ENCODE measurements at regions not wholly inside any gene's neighbourhood (a gene's known extent, or its start where the extent isn't known, plus 50 kb on each side); places are given as distances from the start of the nearest gene placed in this dataset.

DNA sequence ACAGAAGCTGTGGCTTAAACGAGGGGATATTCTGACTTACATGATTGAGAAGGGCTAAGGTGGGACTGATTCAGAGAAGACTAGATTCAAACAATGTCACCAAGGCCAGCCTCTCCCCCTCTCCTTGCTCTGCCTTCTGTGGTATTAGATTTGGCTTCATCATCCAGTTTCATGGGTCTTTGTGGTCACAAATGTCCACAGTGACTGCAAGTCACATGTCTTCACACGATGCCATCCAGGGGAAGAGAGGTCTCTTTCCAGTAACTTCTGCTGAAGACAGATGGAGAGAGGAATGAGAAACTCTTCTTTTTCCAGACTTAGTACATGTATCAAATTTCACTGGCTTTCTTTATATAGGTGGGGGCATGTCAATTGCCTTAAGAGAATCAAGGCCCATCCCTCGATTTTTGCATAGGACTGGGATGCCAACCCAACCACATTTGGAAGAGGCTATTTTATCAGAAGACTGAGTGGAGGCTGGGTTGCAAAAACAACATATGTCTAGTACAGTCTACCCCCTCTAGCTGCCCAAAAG, 57.3 kb upstream of the HNF1B start:
- DNase-seq (no peak), ATAC-seq (no peak)
- intact Hi-C loops (cut with DNase I): no loop called here

DNA sequence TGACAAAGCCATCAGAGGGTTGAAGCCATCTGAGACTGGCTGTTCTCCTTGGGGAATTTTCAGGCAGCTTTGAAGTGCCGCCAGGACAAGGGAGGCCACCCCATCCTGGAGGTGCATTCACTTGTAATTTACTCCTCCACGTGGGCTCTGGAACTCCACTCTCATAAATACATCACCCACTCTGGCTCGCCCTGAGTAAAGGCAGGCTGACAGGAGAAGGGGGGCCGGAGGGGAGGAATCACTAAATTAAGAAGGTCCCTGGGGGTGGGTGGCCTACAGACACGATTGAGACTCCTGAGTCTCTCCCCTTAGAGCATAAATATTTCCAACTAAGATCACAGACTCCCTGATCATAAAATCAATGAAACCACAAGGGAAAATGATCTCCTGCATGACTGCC, 56.3 kb upstream of the HNF1B start:
- intact Hi-C loops (cut with DNase I): no loop called here
- no peak for ATAC-seq
- DNase-seq: no peak

DNA sequence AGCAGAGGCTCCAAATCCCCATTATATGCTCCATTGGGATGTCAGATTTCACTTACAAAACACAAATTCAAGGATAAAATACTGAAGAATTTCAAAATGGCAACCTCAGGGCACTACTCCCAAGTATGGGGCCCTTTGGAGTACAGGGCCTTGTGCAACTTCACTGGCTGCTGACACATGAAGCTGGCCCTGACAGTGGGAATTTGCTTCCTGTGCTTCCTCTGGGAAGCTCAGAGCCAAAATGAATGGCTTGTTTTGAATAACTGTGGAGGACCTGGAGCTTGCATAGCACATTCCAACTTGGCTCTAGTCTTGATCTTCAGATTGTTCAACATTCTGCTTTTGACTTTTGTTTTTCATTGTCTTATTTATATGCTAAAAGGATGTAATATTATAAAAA, 52.3 kb upstream of the HNF1B start:
- no peak for ATAC-seq
- intact Hi-C loops (cut with DNase I): no loop called here
- no peak for DNase-seq

- intact Hi-C loops (cut with DNase I): no loop called here
- no peak for DNase-seq
- no peak for ATAC-seq
Measured at GRCh38 chr17:37796076-37796475, 51.2 kb upstream of the HNF1B start.

Data from left cardiac atrium (tissue), 4 donors.